Caco-2 (cell line): ENCODE measurements at regions not wholly inside any gene's neighbourhood (a gene's known extent, or its start where the extent isn't known, plus 50 kb on each side); places are given as distances from the start of the nearest gene placed in this dataset.

Experiments
- BruUV-seq: library from RNA; stranded (reverse); fragments of 400-500 nt; replicated peaks from 2 replicates; lab custom pipeline; 2021; lab: Mats Ljungman, UMichigan
- CTCF ChIA-PET: fragments of 300-600 bp; sonication (Branson Sonifier 250); formaldehyde crosslinking; loops from one replicate; lab custom pipeline; 2022; ENCODE audit warnings: antibody characterized with exemption; lab: Charles Lee
- POLR2A ChIA-PET: fragments of 300-600 bp; sonication (Branson Sonifier 250); formaldehyde crosslinking; loops from one replicate; lab custom pipeline; 2022; ENCODE audit warnings: antibody characterized with exemption; lab: Charles Lee
- DNase-seq, 2 experiments: peaks; one replicate each; pipeline versions ENCODE4 v3.0.0 to v3.0.0-alpha.2; 2020 to 2022
- H3K27me3 ChIP-seq: replicated peaks from 2 replicates; pipeline ENCODE4 v1.6.0; 2011; ENCODE audit warnings: low read length; ENCODE audit not compliant: control insufficient read depth, insufficient read depth
- H3K36me3 ChIP-seq: 2 replicates; pipeline ENCODE4 v1.5.1; 2011; ENCODE audit warnings: low read length; ENCODE audit not compliant: control insufficient read depth, insufficient read depth
- H3K4me1 ChIP-seq: fragments of 250-450 bp; sonication (Bioruptor Pico); 2 replicates; pipeline ENCODE4 v1.5.1; 2020; ENCODE audit warnings: mild to moderate bottlenecking
- H3K4me3 ChIP-seq: 2 replicates; pipeline ENCODE4 v1.5.1; 2011; ENCODE audit warnings: low read depth, mild to moderate bottlenecking, control low read depth, low read length
- H3K9me3 ChIP-seq: fragments of 250-450 bp; sonication (Bioruptor Pico); 2 replicates; pipeline ENCODE4 v1.5.1; 2020; ENCODE audit warnings: mild to moderate bottlenecking, moderate library complexity
- H3K27ac Mint-ChIP-seq: one replicate; pipeline ENCODE4 v1.8.0; 2022; ENCODE audit warnings: mixed read lengths; ENCODE audit not compliant: unreplicated experiment
- H3K27me3 Mint-ChIP-seq: one replicate; pipeline ENCODE4 v1.8.0; 2022; ENCODE audit warnings: mixed read lengths; ENCODE audit not compliant: insufficient read depth, unreplicated experiment
- H3K36me3 Mint-ChIP-seq: one replicate; pipeline ENCODE4 v1.8.0; 2022; ENCODE audit warnings: mild to moderate bottlenecking, mixed read lengths; ENCODE audit not compliant: insufficient read depth, unreplicated experiment
- H3K4me1 Mint-ChIP-seq: one replicate; pipeline ENCODE4 v1.8.0; 2022; ENCODE audit warnings: low read depth, mixed read lengths; ENCODE audit not compliant: unreplicated experiment
- H3K4me3 Mint-ChIP-seq: one replicate; pipeline ENCODE4 v1.8.0; 2022; ENCODE audit warnings: mild to moderate bottlenecking, moderate library complexity, mixed read lengths; ENCODE audit not compliant: unreplicated experiment
- H3K9me3 Mint-ChIP-seq: one replicate; pipeline ENCODE4 v1.8.0; 2022; ENCODE audit warnings: mixed read lengths; ENCODE audit not compliant: unreplicated experiment
- intact Hi-C: fragments of 100-400 bp; cut with micrococcal nuclease; formaldehyde crosslinking; loops from one replicate; pipeline ENCODE4 v1.10.0; 2022; ENCODE audit not compliant: unreplicated experiment
- TF ChIP-seq, protein P1 (sequence below), 2 experiments: fragments of 200-600 bp in 1 of 2; IDR thresholded peaks; 1 replicate in 1 of 2; 2 replicates in 1 of 2; pipeline versions ENCODE4 v1.5.1 to v1.8.0; 2011 to 2022; ENCODE audit warnings: antibody characterized with exemption in 1 of 2, control low read depth in 1 of 2, inconsistent platforms in 1 of 2, low read depth in 1 of 2, low read length in 1 of 2, mild to moderate bottlenecking in 1 of 2, moderate library complexity in 1 of 2; ENCODE audit not compliant: insufficient read depth in 1 of 2, severe bottlenecking in 1 of 2, unreplicated experiment in 1 of 2

DNA sequence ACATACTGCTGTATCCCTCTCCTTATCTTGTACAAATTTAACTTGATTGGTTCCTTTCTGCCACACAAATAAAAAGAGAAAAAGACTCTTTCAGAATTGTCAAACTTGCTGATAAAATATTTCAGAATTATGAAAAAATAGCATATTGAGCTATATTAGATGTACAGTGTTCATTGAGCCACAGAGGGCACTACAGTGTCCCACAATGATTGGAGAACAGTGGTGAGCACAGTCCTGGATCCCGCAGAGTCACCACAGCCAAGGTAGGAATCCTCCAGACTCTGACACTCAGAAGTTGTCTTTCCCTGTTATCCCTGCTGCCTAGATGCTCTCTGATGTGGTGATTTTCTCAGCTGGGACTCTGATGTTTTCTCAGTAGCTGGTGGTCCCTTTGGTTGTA, 1281.3 kb upstream of the ZEB2 start:
- Mint-ChIP-seq H3K27ac (no peak overlapping the region), H3K27me3 (no peaks in the 10 kb centered on the region), H3K4me1 (no peaks in the 10 kb centered on the region), H3K4me3 (no peak overlapping the region), H3K36me3 (no peaks in the 10 kb centered on the region), H3K9me3 (no peaks in the 10 kb centered on the region)
- no peak for DNase-seq
- Histone ChIP-seq H3K4me1 (peaks cover 4% of the 10 kb centered on the region; the same call in 1 of the 2 replicates), H3K4me3 (no peak overlapping the region), H3K36me3 (no peaks in the 10 kb centered on the region), H3K27me3 (no peaks in the 10 kb centered on the region), H3K9me3 (no peaks in the 10 kb centered on the region)
- intact Hi-C loops = no loop called here
- TF ChIP-seq, protein P1, sequence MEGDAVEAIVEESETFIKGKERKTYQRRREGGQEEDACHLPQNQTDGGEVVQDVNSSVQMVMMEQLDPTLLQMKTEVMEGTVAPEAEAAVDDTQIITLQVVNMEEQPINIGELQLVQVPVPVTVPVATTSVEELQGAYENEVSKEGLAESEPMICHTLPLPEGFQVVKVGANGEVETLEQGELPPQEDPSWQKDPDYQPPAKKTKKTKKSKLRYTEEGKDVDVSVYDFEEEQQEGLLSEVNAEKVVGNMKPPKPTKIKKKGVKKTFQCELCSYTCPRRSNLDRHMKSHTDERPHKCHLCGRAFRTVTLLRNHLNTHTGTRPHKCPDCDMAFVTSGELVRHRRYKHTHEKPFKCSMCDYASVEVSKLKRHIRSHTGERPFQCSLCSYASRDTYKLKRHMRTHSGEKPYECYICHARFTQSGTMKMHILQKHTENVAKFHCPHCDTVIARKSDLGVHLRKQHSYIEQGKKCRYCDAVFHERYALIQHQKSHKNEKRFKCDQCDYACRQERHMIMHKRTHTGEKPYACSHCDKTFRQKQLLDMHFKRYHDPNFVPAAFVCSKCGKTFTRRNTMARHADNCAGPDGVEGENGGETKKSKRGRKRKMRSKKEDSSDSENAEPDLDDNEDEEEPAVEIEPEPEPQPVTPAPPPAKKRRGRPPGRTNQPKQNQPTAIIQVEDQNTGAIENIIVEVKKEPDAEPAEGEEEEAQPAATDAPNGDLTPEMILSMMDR (IDR thresholded peaks at IDR 0.05; ENCODE audit: insufficient read depth in 1 of 2, low read depth in 1 of 2, low read length in 1 of 2, severe bottlenecking in 1 of 2, unreplicated experiment in 1 of 2) = no peak
- CTCF ChIA-PET = no interaction called here
- POLR2A ChIA-PET = no interaction called here
- no TSS peak for BruUV-seq

DNA sequence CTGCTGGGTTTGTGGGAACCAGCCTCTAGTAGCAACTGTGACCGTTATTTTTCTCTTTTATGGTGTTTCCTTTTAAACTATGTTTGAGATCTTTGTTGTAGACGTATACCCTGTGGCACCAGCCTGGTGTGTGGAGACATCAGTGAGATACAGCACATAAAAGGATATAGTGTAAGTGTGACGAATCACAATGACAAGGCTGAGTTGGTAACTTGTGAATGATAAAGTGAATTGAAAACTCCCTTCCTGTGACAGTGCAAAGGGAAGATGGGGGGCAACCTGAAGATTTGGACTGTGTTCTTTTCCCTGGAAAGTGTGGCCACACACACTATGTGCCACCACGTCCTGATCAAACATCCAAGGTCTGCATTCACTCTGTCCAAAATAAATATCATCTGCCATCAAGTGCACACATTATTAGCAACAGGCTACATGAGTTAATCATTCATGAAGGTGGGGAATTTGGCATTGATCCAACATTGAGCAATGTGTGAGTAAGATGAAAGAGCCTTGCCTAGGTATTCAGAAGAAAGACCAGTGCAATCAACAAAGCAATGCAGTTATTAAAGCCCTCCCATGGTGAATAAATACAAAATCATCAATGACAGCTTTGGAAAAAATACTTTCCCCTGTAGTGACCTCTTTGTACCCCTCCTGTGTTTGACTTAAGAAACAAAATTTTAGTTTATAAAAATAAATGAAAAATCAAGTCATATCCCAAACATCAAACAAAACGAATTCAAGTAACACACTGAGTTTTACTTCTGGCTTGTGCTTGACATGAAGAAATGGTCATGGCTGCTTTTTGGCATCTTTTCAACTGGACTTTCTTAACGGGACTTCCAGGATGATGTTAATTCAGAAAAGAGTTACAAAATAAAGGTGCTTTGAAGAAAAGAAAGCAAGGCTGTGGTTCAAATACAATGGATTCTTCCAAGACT, 1280.5 kb upstream of the ZEB2 start:
- peak overlapping the region; percentile 11 for H3K4me3 Mint-ChIP-seq
- intact Hi-C loops = loop anchor here (1.0 kb wide), 2 partner anchors 23 to 39 kb away; no protein-coding TSS in a partner anchor
- Histone ChIP-seq H3K36me3 (no peaks in the 10 kb centered on the region), H3K9me3 (no peaks in the 10 kb centered on the region), H3K27me3 (no peaks in the 10 kb centered on the region), H3K4me1 (peaks cover 4% of the 10 kb centered on the region; the same call in 1 of the 2 replicates), H3K4me3 (no peak overlapping the region)
- peak in 1 of 2 experiments; percentile 66 for DNase-seq
- BruUV-seq = no TSS peak
- TF ChIP-seq, protein P1 (IDR thresholded peaks at IDR 0.05; ENCODE audit: insufficient read depth in 1 of 2, low read depth in 1 of 2, low read length in 1 of 2, severe bottlenecking in 1 of 2, unreplicated experiment in 1 of 2) = no peak
- H3K27ac Mint-ChIP-seq = peak overlapping the region; percentile 15
- H3K27me3 Mint-ChIP-seq = no peaks in the 10 kb centered on the region
- H3K36me3 Mint-ChIP-seq = no peaks in the 10 kb centered on the region
- ChIA-PET POLR2A (no interaction called here), CTCF (no interaction called here)
- H3K4me1 Mint-ChIP-seq = no peaks in the 10 kb centered on the region
- H3K9me3 Mint-ChIP-seq = no peaks in the 10 kb centered on the region

DNA sequence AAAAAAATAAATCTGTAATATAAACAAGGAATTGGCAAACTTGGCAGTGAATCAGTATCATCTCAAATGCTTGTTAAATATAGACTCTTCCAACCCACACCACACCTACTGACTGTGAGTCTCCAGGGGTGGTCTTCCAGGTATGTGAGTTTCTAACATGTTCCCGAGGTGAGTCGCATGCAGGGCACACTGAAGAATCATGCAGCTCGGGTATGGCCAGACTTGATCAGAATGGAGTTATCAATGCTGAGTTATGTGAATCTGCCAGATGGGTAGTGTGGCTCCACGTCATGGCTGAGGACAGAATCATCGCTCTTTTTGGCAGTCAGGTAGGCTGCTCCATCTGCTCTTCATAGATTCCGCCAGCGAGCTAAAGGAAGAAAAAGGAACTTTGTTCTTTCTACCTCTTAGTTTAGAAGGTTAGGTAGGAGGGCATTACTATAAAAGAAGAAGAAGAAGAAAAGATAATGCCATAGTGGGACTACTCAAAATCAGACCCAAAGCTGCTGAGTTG, 1279.7 kb upstream of the ZEB2 start:
- Histone ChIP-seq H3K36me3 (no peaks in the 10 kb centered on the region), H3K9me3 (no peaks in the 10 kb centered on the region), H3K4me1 (peaks cover 4% of the 10 kb centered on the region; the same call in 1 of the 2 replicates), H3K4me3 (no peak overlapping the region), H3K27me3 (no peaks in the 10 kb centered on the region)
- ChIA-PET CTCF (no interaction called here), POLR2A (no interaction called here)
- TF ChIP-seq, protein P1 (IDR thresholded peaks at IDR 0.05; ENCODE audit: insufficient read depth in 1 of 2, low read depth in 1 of 2, low read length in 1 of 2, severe bottlenecking in 1 of 2, unreplicated experiment in 1 of 2) = no peak
- no peak overlapping the region for H3K4me3 Mint-ChIP-seq
- peak overlapping the region; percentile 15 for H3K27ac Mint-ChIP-seq
- H3K27me3 Mint-ChIP-seq = no peaks in the 10 kb centered on the region
- H3K36me3 Mint-ChIP-seq = no peaks in the 10 kb centered on the region
- no peaks in the 10 kb centered on the region for H3K4me1 Mint-ChIP-seq
- intact Hi-C loops = loop anchor here (1.0 kb wide), 2 partner anchors 24 to 38 kb away; no protein-coding TSS in a partner anchor
- DNase-seq = no peak
- H3K9me3 Mint-ChIP-seq = no peaks in the 10 kb centered on the region
- BruUV-seq = no TSS peak
